Spleen (tissue), 3 donors: ENCODE measurements at regions not wholly inside any gene's neighbourhood (a gene's known extent, or its start where the extent isn't known, plus 50 kb on each side); places are given as distances from the start of the nearest gene placed in this dataset.
"Not testable (repeated sequence)": the region's sequence is repeated elsewhere in the genome, so short reads cannot be mapped to it uniquely, and the experiment has no call there.

Experiments used
- POLR2A ChIP-seq, 3 donors: fragments of 450-650 bp; IDR thresholded peaks; one replicate each; pipeline ENCODE4 v1.5.1; 2017; ENCODE audit warnings: antibody characterized with exemption in 3 of 3, mild to moderate bottlenecking in 1 of 3
- POLR2AphosphoS5 ChIP-seq, 3 donors: sonication (generic); formaldehyde crosslinking; IDR thresholded peaks; one replicate each; pipeline ENCODE4 v1.5.1; 2017; ENCODE audit warnings: antibody characterized with exemption in 3 of 3

DNA sequence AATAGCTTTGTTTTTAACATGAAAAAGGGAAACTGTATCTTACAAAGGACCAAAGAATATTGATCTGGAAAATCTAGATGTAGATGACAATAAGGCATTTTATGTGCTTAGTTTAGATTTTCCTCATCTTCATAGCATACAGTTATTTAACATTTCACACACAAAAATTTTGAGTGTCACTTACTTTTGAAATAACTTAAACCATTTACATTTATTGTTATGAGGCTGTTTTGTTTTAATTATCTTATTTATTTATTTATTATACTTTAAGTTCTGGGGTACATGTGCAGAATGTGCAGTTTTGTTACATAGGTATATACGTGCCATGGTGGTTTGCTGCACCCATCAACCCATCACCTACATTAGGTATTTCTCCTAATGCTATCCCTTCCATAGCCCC, 1042.9 kb upstream of the NOVA1 start:
- TF ChIP-seq POLR2AphosphoS5, POLR2A (IDR thresholded peaks at IDR 0.05): not testable (repeated sequence)
